IMR-90 (cell line): ENCODE measurements at regions not wholly inside any gene's neighbourhood (a gene's known extent, or its start where the extent isn't known, plus 50 kb on each side); places are given as distances from the start of the nearest gene placed in this dataset.

Experiments
- ATAC-seq: fragments of 200-7000 bp; cut with Tn5 transposase; 2 replicates; pipeline ENCODE4 v1.9.1; 2020; ENCODE audit warnings: low read depth, mild to moderate bottlenecking, moderate library complexity
- BruUV-seq: library from RNA; stranded (reverse); fragments of 400-500 nt; replicated peaks from 2 replicates; lab custom pipeline; 2021; lab: Mats Ljungman, UMichigan
- CTCF ChIA-PET: fragments of 300-600 bp; formaldehyde crosslinking; extraction: SDS; loops from one replicate; lab custom pipeline; 2021; ENCODE audit warnings: antibody characterized with exemption; lab: Yijun Ruan, JAX
- POLR2A ChIA-PET: fragments of 300-600 bp; sonication (Branson Sonifier 250); formaldehyde crosslinking; loops from one replicate; lab custom pipeline; 2022; ENCODE audit warnings: antibody characterized with exemption; ENCODE audit not compliant: unreplicated experiment; lab: Charles Lee
- DNase-seq: peaks from one replicate; pipeline ENCODE4 v3.0.0; 2013
- H2AFZ ChIP-seq: replicated peaks from 2 replicates; pipeline ENCODE3; 2013; ENCODE audit warnings: low read length, mild to moderate bottlenecking; ENCODE audit not compliant: poor library complexity
- H2AK5ac ChIP-seq: 2 replicates; pipeline ENCODE4 v1.6.1; 2013; ENCODE audit warnings: low read depth, low read length, inconsistent platforms
- H2AK9ac ChIP-seq: replicated peaks from 2 replicates; pipeline ENCODE3; 2013; ENCODE audit warnings: mild to moderate bottlenecking, low read depth, low read length, moderate library complexity; ENCODE audit not compliant: poor library complexity
- H2BK120ac ChIP-seq: 2 replicates; pipeline ENCODE4 v1.6.1; 2013; ENCODE audit warnings: low read depth, low read length, inconsistent platforms
- H2BK15ac ChIP-seq: 3 replicates; pipeline ENCODE4 v1.6.1; 2013; ENCODE audit warnings: low read depth, low read length, inconsistent platforms
- H2BK20ac ChIP-seq: 2 replicates; pipeline ENCODE4 v1.6.1; 2013; ENCODE audit warnings: low read depth, mild to moderate bottlenecking, inconsistent platforms, low read length, moderate library complexity
- H2BK5ac ChIP-seq: 2 replicates; pipeline ENCODE4 v1.6.1; 2013; ENCODE audit warnings: mild to moderate bottlenecking, low read depth, low read length, inconsistent platforms; ENCODE audit not compliant: poor library complexity, severe bottlenecking
- H3K14ac ChIP-seq: replicated peaks from 2 replicates; pipeline ENCODE4 v1.6.1; 2013; ENCODE audit warnings: low read depth, low read length, inconsistent platforms
- H3K18ac ChIP-seq: 2 replicates; pipeline ENCODE4 v1.6.1; 2013; ENCODE audit warnings: low read depth, low read length, control low read depth
- H3K23ac ChIP-seq: 2 replicates; pipeline ENCODE4 v1.6.1; 2013; ENCODE audit warnings: low read depth, low read length, inconsistent platforms
- H3K27ac ChIP-seq: 2 replicates; pipeline ENCODE4 v1.5.1; 2013; ENCODE audit warnings: mild to moderate bottlenecking, control low read depth, low read length; ENCODE audit not compliant: insufficient read depth
- H3K27me3 ChIP-seq: 2 replicates; pipeline ENCODE4 v1.6.1; 2013; ENCODE audit warnings: low read length; ENCODE audit not compliant: control insufficient read depth, insufficient read depth
- H3K36me3 ChIP-seq: 2 replicates; pipeline ENCODE4 v1.6.1; 2013; ENCODE audit warnings: low read length, mixed read lengths; ENCODE audit not compliant: control insufficient read depth, insufficient read depth
- H3K4ac ChIP-seq: 2 replicates; pipeline ENCODE4 v1.6.1; 2013; ENCODE audit warnings: low read depth, low read length, inconsistent platforms
- H3K4me1 ChIP-seq: 2 replicates; pipeline ENCODE4 v1.6.1; 2013; ENCODE audit warnings: low read length, mixed read lengths; ENCODE audit not compliant: control insufficient read depth, insufficient read depth
- H3K4me2 ChIP-seq: 2 replicates; pipeline ENCODE4 v1.6.1; 2013; ENCODE audit warnings: low read depth, mild to moderate bottlenecking, control low read depth, low read length, moderate library complexity
- H3K4me3 ChIP-seq: 2 replicates; pipeline ENCODE4 v1.5.1; 2013; ENCODE audit warnings: low read depth, mild to moderate bottlenecking, control low read depth, low read length, moderate library complexity; ENCODE audit not compliant: insufficient read depth
- H3K56ac ChIP-seq: 2 replicates; pipeline ENCODE4 v1.6.1; 2013; ENCODE audit warnings: low read length, inconsistent platforms; ENCODE audit not compliant: insufficient read depth; ENCODE audit errors: extremely low read depth
- H3K79me1 ChIP-seq, 2 experiments: 2 replicates each; pipeline ENCODE4 v1.6.1; 2013; ENCODE audit warnings: low read length in 2 of 2, inconsistent platforms in 1 of 2, low read depth in 1 of 2
- H3K9ac ChIP-seq: 2 replicates; pipeline ENCODE4 v1.6.1; 2013; ENCODE audit warnings: low read depth, low read length, control low read depth
- H3K9me1 ChIP-seq: 2 replicates; pipeline ENCODE4 v1.6.1; 2013; ENCODE audit warnings: low read length, inconsistent platforms; ENCODE audit not compliant: insufficient read depth
- H3K9me3 ChIP-seq: 2 replicates; pipeline ENCODE4 v1.6.1; 2013; ENCODE audit warnings: low read length; ENCODE audit not compliant: control insufficient read depth, insufficient read depth
- H4K20me1 ChIP-seq: 2 replicates; pipeline ENCODE4 v1.6.1; 2013; ENCODE audit warnings: low read length, inconsistent platforms; ENCODE audit not compliant: insufficient read depth
- H4K5ac ChIP-seq: 2 replicates; pipeline ENCODE4 v1.6.1; 2013; ENCODE audit warnings: mild to moderate bottlenecking, low read depth, low read length, control low read depth
- H4K8ac ChIP-seq, 2 experiments: 2 replicates each; pipeline ENCODE4 v1.6.1; 2013; ENCODE audit warnings: low read depth in 2 of 2, low read length in 2 of 2, control low read depth in 1 of 2, inconsistent platforms in 1 of 2
- H4K91ac ChIP-seq: 2 replicates; pipeline ENCODE4 v1.6.1; 2013; ENCODE audit warnings: low read depth, low read length, inconsistent platforms; ENCODE audit not compliant: insufficient read depth
- CEBPB ChIP-seq: IDR thresholded peaks from 2 replicates; pipeline ENCODE4 v1.6.1; 2012; ENCODE audit warnings: low read depth, low read length, improper control_type of control experiment
- MXI1 ChIP-seq: IDR thresholded peaks from 2 replicates; pipeline ENCODE4 v1.6.1; 2012; ENCODE audit warnings: low read depth, mild to moderate bottlenecking, low read length, moderate library complexity, borderline replicate concordance
- SMC3 ChIP-seq: fragments of 150-350 bp; IDR thresholded peaks from 2 replicates; pipeline ENCODE4 v1.6.1; 2016; ENCODE audit warnings: low read depth, mild to moderate bottlenecking, antibody characterized with exemption, low read length, moderate library complexity
- dilution Hi-C: fragments of 300-500 bp; cut with HindIII; formaldehyde crosslinking; loops from one replicate; pipeline ENCODE4 v1.14.3; 2018; ENCODE audit warnings: low sequenced_read_pairs; ENCODE audit not compliant: unreplicated experiment
- in situ Hi-C: fragments of 300-500 bp; cut with MboI; formaldehyde crosslinking; loops from 3 replicates; pipeline ENCODE4 v1.14.3; 2019; ENCODE audit warnings: low sequenced_read_pairs, inconsistent platforms, mixed read lengths
- intact Hi-C: fragments of 100-400 bp; cut with micrococcal nuclease; formaldehyde crosslinking; loops from 2 replicates; pipeline ENCODE4 v1.10.0; 2022

- Histone ChIP-seq H4K91ac (no peak overlapping the region), H3K36me3 (no peaks in the 10 kb centered on the region), H3K14ac (no peak overlapping the region), H3K9me1 (no peaks in the 10 kb centered on the region), H3K23ac (no peak overlapping the region), H2BK20ac (no peak overlapping the region), H2BK5ac (no peak overlapping the region), H3K9me3 (no peaks in the 10 kb centered on the region), H2BK120ac (no peak overlapping the region), H3K27me3 (no peaks in the 10 kb centered on the region), H3K27ac (no peak overlapping the region), H3K18ac (peak overlapping the region; percentile 25; the same call in 1 of the 2 replicates), H2AK5ac (no peak overlapping the region), H4K8ac (no peak overlapping the region), H2BK15ac (no peak overlapping the region), H3K56ac (no peak overlapping the region), H3K4ac (no peak overlapping the region), H2AFZ (no peak overlapping the region), H3K4me2 (no peak overlapping the region), H3K4me1 (peaks cover 2% of the 10 kb centered on the region; the same call in 1 of the 2 replicates), H3K9ac (no peak overlapping the region), H4K5ac (0 out of 2 replicates have a peak overlapping the region, but pooled peaks have one; percentile 36), H3K79me1 (no peaks in the 10 kb centered on the region), H3K4me3 (no peak overlapping the region), H4K20me1 (no peaks in the 10 kb centered on the region), H2AK9ac (no peak overlapping the region)
- TF ChIP-seq CEBPB = peak; percentile 83
- TF ChIP-seq SMC3 = no peak
- no peak for TF ChIP-seq MXI1
- in situ Hi-C loops = no loop called here
- BruUV-seq = no TSS peak
- intact Hi-C loops = no loop called here
- DNase-seq (no peak), ATAC-seq (no peak)
- dilution Hi-C loops = no loop called here
- ChIA-PET CTCF (no interaction called here), POLR2A (no interaction called here)
These were observed 147.2 kb upstream of the DPYD start for GRCh38 chr1:98068016-98068415.
